ENCODE measurements at regions not wholly inside any gene's neighbourhood (a gene's known extent, or its start where the extent isn't known, plus 50 kb on each side); places are given as distances from the start of the nearest gene placed in this dataset.
"Not testable (repeated sequence)": the region's sequence is repeated elsewhere in the genome, so short reads cannot be mapped to it uniquely, and the experiment has no call there.

GRCh38 chr18:1488957-1489356 lies 584.3 kb downstream of the ADCYAP1 start:
- no peak for DNase-seq (ENCODE audit: low spot score)

GRCh38 chr18:1495387-1495786 lies 590.7 kb downstream of the ADCYAP1 start:
- DNase-seq (ENCODE audit: low spot score) = no peak

GRCh38 chr18:1496096-1496495 lies 591.4 kb downstream of the ADCYAP1 start:
- no peak for DNase-seq (ENCODE audit: low spot score)

- DNase-seq (ENCODE audit: low spot score) = no peak
Measured at GRCh38 chr18:1498216-1498615, 593.5 kb downstream of the ADCYAP1 start.

GRCh38 chr18:1499265-1499664 lies 594.6 kb downstream of the ADCYAP1 start:
- no peak for DNase-seq (ENCODE audit: low spot score)

- DNase-seq (ENCODE audit: low spot score) = no peak
Measured at GRCh38 chr18:1503847-1504246, 599.2 kb downstream of the ADCYAP1 start.

- no peak for DNase-seq (ENCODE audit: low spot score)
Measured at GRCh38 chr18:1505856-1506255, 601.2 kb downstream of the ADCYAP1 start.

- no peak for DNase-seq (ENCODE audit: low spot score)
Measured at GRCh38 chr18:1510542-1511179, 606.0 kb downstream of the ADCYAP1 start.

GRCh38 chr18:1511619-1512311 lies 607.1 kb downstream of the ADCYAP1 start:
- DNase-seq (ENCODE audit: low spot score) = no peak

- no peak for DNase-seq (ENCODE audit: low spot score)
Measured at GRCh38 chr18:1513519-1513918, 608.8 kb downstream of the ADCYAP1 start.

GRCh38 chr18:1521588-1522248 lies 617.0 kb downstream of the ADCYAP1 start:
- DNase-seq (ENCODE audit: low spot score) = not testable (repeated sequence)

GRCh38 chr18:1522249-1522615 lies 617.6 kb downstream of the ADCYAP1 start:
- DNase-seq (ENCODE audit: low spot score) = no peak

- no peak for DNase-seq (ENCODE audit: low spot score)
Measured at GRCh38 chr18:1526991-1527390, 622.3 kb downstream of the ADCYAP1 start.

- no peak for DNase-seq (ENCODE audit: low spot score)
Measured at GRCh38 chr18:1527805-1528204, 623.1 kb downstream of the ADCYAP1 start.

- no peak for DNase-seq (ENCODE audit: low spot score)
Measured at GRCh38 chr18:1528447-1528846, 623.8 kb downstream of the ADCYAP1 start.

- no peak for DNase-seq (ENCODE audit: low spot score)
Measured at GRCh38 chr18:1528964-1529509, 624.4 kb downstream of the ADCYAP1 start.

- DNase-seq (ENCODE audit: low spot score) = no peak
Measured at GRCh38 chr18:1530650-1531049, 626.0 kb downstream of the ADCYAP1 start.

- DNase-seq (ENCODE audit: low spot score) = no peak
Measured at GRCh38 chr18:1539276-1539675, 634.6 kb downstream of the ADCYAP1 start.

- DNase-seq (ENCODE audit: low spot score) = no peak
Measured at GRCh38 chr18:1541478-1541877, 636.8 kb downstream of the ADCYAP1 start.

GRCh38 chr18:1542230-1542774 lies 637.6 kb downstream of the ADCYAP1 start:
- DNase-seq (ENCODE audit: low spot score) = no peak

GRCh38 chr18:1544016-1544415 lies 639.3 kb downstream of the ADCYAP1 start:
- DNase-seq (ENCODE audit: low spot score) = no peak

- not testable (repeated sequence) for DNase-seq (ENCODE audit: low spot score)
Measured at GRCh38 chr18:1557711-1558110, 653.0 kb downstream of the ADCYAP1 start.

- no peak for DNase-seq (ENCODE audit: low spot score)
Measured at GRCh38 chr18:1559563-1559962, 654.9 kb downstream of the ADCYAP1 start.

Data from HuH-7.5 (cell line).